LNCAP (cell line): ENCODE measurements at regions not wholly inside any gene's neighbourhood (a gene's known extent, or its start where the extent isn't known, plus 50 kb on each side); places are given as distances from the start of the nearest gene placed in this dataset.

ENCODE experiments used
- CTCF ChIP-seq: fragments of 450-650 bp; IDR thresholded peaks from 2 replicates; pipeline ENCODE4 v1.5.1; 2017; ENCODE audit warnings: mild to moderate bottlenecking

GRCh38 chr7:20952916-20953315 lies 166.2 kb upstream of the SP8 start:
- TF ChIP-seq CTCF = no peak

GRCh38 chr7:20954711-20955619 lies 168.3 kb upstream of the SP8 start:
- TF ChIP-seq CTCF = no peak

GRCh38 chr7:20958572-20958971 lies 171.9 kb upstream of the SP8 start:
- no peak for TF ChIP-seq CTCF

GRCh38 chr7:20959281-20959680 lies 172.6 kb upstream of the SP8 start:
- no peak for TF ChIP-seq CTCF

GRCh38 chr7:20963556-20964280 lies 177.0 kb upstream of the SP8 start:
- TF ChIP-seq CTCF = no peak

GRCh38 chr7:20964281-20964918 lies 177.7 kb upstream of the SP8 start:
- no peak for TF ChIP-seq CTCF

GRCh38 chr7:20971219-20971618 lies 184.5 kb upstream of the SP8 start:
- TF ChIP-seq CTCF = no peak
